ENCODE measurements at regions not wholly inside any gene's neighbourhood (a gene's known extent, or its start where the extent isn't known, plus 50 kb on each side); places are given as distances from the start of the nearest gene placed in this dataset.

DNA sequence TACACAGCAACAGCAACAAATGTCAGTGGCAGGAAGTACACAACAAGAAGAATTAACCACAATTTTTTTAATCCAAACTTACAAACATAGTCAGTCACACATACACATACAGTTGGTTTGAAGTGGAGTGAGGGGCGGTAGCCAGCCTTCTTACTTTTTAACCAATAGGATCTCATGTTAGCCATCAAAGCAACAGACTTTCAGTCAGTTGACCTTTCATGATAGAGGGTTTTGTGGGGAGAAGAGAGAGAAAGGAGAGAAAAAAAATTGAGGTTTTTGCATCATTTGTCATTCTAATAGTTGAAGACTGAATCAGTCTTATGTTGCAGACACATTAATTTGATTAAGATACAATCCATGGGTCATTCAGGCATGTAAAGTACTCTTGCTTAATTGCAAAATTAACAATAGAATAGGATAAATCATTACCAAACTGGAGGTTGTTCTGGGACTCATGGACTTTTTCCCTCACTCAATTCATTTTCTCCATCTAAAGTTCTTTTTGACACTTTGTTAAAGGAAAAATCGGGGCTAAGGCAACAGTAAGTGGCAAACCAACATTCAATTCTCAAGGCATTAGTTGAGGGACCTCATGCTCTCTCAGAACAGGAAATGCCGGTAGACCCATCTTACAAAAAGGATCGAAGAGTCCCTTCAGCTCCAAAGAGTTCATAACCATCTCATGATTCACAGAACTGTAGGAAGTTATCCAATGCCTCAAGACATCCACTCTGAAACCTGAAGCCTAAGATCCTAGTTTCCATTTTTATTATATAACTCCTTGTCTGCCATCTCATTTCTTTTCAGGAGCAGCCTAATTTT is 159.5 kb upstream of the LPP start:
- CTCF ChIA-PET, result no interaction called here
- Mint-ChIP-seq H3K36me3 (no peaks in the 10 kb centered on the region), H3K9me3 (peaks cover 0 to 6% (median 0%) of the 10 kb centered on the region in 3 donors), H3K4me3 (peak overlapping the region in 2 of 3 donors; percentile 32 to 68), H3K27ac (peak overlapping the region; percentile 79 to 86), H3K27me3 (no peaks in the 10 kb centered on the region), H3K4me1 (peaks cover 77 to 85% (median 79%) of the 10 kb centered on the region in 3 donors)
- no peak overlapping the region for H3K4me3 ChIP-seq (ENCODE audit: control insufficient read depth in 1 of 2, extremely low read depth in 1 of 2, low read length in 1 of 2)
- H3K4me1 ChIP-seq (ENCODE audit: control insufficient read depth in 1 of 2, extremely low read depth in 1 of 2, insufficient read depth in 2 of 2, low read length in 2 of 2), result peaks cover 26 to 37% of the 10 kb centered on the region in 2 experiments
- no peaks in the 10 kb centered on the region for H3K27me3 ChIP-seq (replicated peaks in 1 of 2; ENCODE audit: control insufficient read depth in 2 of 2, extremely low read depth in 1 of 2, insufficient read depth in 2 of 2, low read length in 1 of 2)
- POLR2A ChIA-PET, result no interaction called here
- no peaks in the 10 kb centered on the region for H3K36me3 ChIP-seq (ENCODE audit: control insufficient read depth in 2 of 2, extremely low read depth in 1 of 2, insufficient read depth in 1 of 2, low read length in 1 of 2)
- 44% methylated on average over 1 of the region's 4 CpGs for WGBS (ENCODE audit: insufficient coverage)
- no peaks in the 10 kb centered on the region for H3K9me3 ChIP-seq
- H3K27ac ChIP-seq (ENCODE audit: low read length), result peak overlapping the region; percentile 36
- ATAC-seq (replicated peaks in 1 of 4), result peak; percentile 80 to 88 (median 84)
- peak in 10 of 35 experiments; percentile 9 to 58 (median 23) for DNase-seq

DNA sequence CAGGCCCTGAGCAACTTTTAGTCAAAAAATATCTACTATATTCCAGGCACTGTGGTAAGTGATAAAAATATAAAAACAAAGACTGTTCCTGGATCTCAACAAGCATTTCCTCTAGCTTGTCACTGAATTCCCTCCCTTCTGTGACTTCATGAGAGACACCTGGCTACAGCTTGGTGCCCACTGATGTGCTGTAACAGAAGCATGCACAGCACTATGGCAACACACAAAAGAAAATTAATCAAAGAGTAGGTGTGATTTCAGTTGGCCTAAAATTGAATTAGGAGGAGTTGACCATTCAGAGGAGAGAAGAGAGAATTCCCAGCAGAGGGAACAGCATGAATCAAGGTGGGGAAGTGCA is 158.9 kb upstream of the LPP start:
- Histone ChIP-seq H3K4me1 (ENCODE audit: control insufficient read depth in 1 of 2, extremely low read depth in 1 of 2, insufficient read depth in 2 of 2, low read length in 2 of 2) (peaks cover 30 to 37% of the 10 kb centered on the region in 2 experiments), H3K27ac (ENCODE audit: low read length) (peak overlapping the region; percentile 36), H3K4me3 (ENCODE audit: control insufficient read depth in 1 of 2, extremely low read depth in 1 of 2, low read length in 1 of 2) (no peak overlapping the region), H3K9me3 (no peaks in the 10 kb centered on the region), H3K36me3 (ENCODE audit: control insufficient read depth in 2 of 2, extremely low read depth in 1 of 2, insufficient read depth in 1 of 2, low read length in 1 of 2) (no peaks in the 10 kb centered on the region), H3K27me3 (replicated peaks in 1 of 2; ENCODE audit: control insufficient read depth in 2 of 2, extremely low read depth in 1 of 2, insufficient read depth in 2 of 2, low read length in 1 of 2) (no peaks in the 10 kb centered on the region)
- Mint-ChIP-seq H3K27me3 (no peaks in the 10 kb centered on the region), H3K27ac (peak overlapping the region; percentile 79 to 86), H3K36me3 (no peaks in the 10 kb centered on the region), H3K4me3 (peak overlapping the region in 1 of 3 donors; percentile 68), H3K4me1 (peaks cover 83 to 87% (median 84%) of the 10 kb centered on the region in 3 donors), H3K9me3 (peaks cover 0 to 6% (median 0%) of the 10 kb centered on the region in 3 donors)
- DNase-seq (no peak), ATAC-seq (replicated peaks in 1 of 4) (no peak)
- ChIA-PET POLR2A (interaction anchor here in 1 of 2 donors (0.5 kb wide), 1 partner anchor 249 kb away, joined by 4 read pairs; no protein-coding TSS in a partner anchor), CTCF (no interaction called here)

DNA sequence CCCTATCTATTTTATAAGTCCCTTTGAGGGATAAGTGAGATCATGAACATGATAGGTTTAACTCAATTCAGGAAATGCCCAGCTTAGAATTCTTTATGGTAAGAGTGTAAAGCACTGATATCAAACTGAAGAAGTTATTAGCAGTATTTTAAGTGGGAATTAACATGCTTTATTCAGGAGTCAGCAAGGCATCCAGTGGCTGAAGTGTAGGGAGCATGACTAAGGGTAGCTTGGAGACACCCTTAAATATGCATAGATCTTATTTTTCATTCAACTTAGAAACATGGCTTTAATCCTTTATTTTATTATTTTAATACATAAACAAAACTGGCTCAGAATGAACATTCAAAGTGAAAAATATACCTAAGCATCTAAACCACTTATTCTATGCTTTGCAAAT is 158.3 kb upstream of the LPP start:
- Mint-ChIP-seq H3K27me3 (no peaks in the 10 kb centered on the region), H3K4me1 (peaks cover 86 to 87% (median 86%) of the 10 kb centered on the region in 3 donors), H3K9me3 (peaks cover 0 to 6% (median 0%) of the 10 kb centered on the region in 3 donors), H3K36me3 (no peaks in the 10 kb centered on the region), H3K27ac (no peak overlapping the region), H3K4me3 (no peak overlapping the region)
- Histone ChIP-seq H3K36me3 (ENCODE audit: control insufficient read depth in 2 of 2, extremely low read depth in 1 of 2, insufficient read depth in 1 of 2, low read length in 1 of 2) (no peaks in the 10 kb centered on the region), H3K27ac (ENCODE audit: low read length) (no peak overlapping the region), H3K4me1 (ENCODE audit: control insufficient read depth in 1 of 2, extremely low read depth in 1 of 2, insufficient read depth in 2 of 2, low read length in 2 of 2) (peaks cover 34 to 44% of the 10 kb centered on the region in 2 experiments), H3K4me3 (ENCODE audit: control insufficient read depth in 1 of 2, extremely low read depth in 1 of 2, low read length in 1 of 2) (no peak overlapping the region), H3K9me3 (no peaks in the 10 kb centered on the region), H3K27me3 (replicated peaks in 1 of 2; ENCODE audit: control insufficient read depth in 2 of 2, extremely low read depth in 1 of 2, insufficient read depth in 2 of 2, low read length in 1 of 2) (no peaks in the 10 kb centered on the region)
- POLR2A ChIA-PET, result interaction anchor here in 1 of 2 donors (0.5 kb wide), 1 partner anchor 250 kb away, joined by 4 read pairs; no protein-coding TSS in a partner anchor
- DNase-seq (no peak), ATAC-seq (replicated peaks in 1 of 4) (no peak)
- CTCF ChIA-PET, result interaction anchor here in 1 of 2 donors (0.6 to 0.9 kb wide), 3 partner anchors 18 to 255 kb away, joined by 4 read pairs; no protein-coding TSS in a partner anchor

DNA sequence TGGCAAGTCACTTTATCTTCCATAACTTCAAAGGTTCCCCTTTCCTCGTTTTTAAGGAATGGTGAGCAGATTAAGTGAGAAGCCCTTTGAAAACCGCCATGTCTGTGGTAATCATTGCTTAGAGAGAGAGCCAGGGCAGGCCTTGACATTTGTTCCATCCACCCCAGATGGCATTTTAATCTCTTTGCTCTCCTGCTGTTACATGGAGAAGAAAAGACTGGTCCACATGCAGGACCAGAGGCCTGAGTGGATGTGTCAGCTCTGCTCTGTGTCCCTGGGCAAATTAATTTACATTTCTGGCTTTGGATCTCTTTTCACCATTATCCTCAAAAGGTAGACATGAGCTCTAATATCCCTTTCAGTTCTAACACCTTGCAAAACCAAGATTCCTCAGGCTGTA is 157.3 kb upstream of the LPP start:
- no peak overlapping the region for H3K27ac ChIP-seq (ENCODE audit: low read length)
- Mint-ChIP-seq H3K36me3 (no peaks in the 10 kb centered on the region), H3K4me1 (peaks cover 87 to 89% (median 88%) of the 10 kb centered on the region in 3 donors), H3K9me3 (no peaks in the 10 kb centered on the region), H3K27me3 (no peaks in the 10 kb centered on the region), H3K4me3 (no peak overlapping the region), H3K27ac (peak overlapping the region in 1 of 2 donors; percentile 24)
- H3K4me1 ChIP-seq (ENCODE audit: control insufficient read depth in 1 of 2, extremely low read depth in 1 of 2, insufficient read depth in 2 of 2, low read length in 2 of 2), result peaks cover 35 to 51% of the 10 kb centered on the region in 2 experiments
- no peaks in the 10 kb centered on the region for H3K9me3 ChIP-seq
- CTCF ChIA-PET, result interaction anchor here in 1 of 2 donors (0.6 to 0.9 kb wide), 3 partner anchors 17 to 256 kb away, joined by 4 read pairs; no protein-coding TSS in a partner anchor
- DNase-seq (no peak), ATAC-seq (replicated peaks in 1 of 4) (no peak)
- POLR2A ChIA-PET, result no interaction called here
- H3K4me3 ChIP-seq (ENCODE audit: control insufficient read depth in 1 of 2, extremely low read depth in 1 of 2, low read length in 1 of 2), result no peak overlapping the region
- no CpG with 5 or more reads among the region's 2 CpGs for WGBS (ENCODE audit: insufficient coverage)
- H3K36me3 ChIP-seq (ENCODE audit: control insufficient read depth in 2 of 2, extremely low read depth in 1 of 2, insufficient read depth in 1 of 2, low read length in 1 of 2), result no peaks in the 10 kb centered on the region
- no peaks in the 10 kb centered on the region for H3K27me3 ChIP-seq (replicated peaks in 1 of 2; ENCODE audit: control insufficient read depth in 2 of 2, extremely low read depth in 1 of 2, insufficient read depth in 2 of 2, low read length in 1 of 2)

DNA sequence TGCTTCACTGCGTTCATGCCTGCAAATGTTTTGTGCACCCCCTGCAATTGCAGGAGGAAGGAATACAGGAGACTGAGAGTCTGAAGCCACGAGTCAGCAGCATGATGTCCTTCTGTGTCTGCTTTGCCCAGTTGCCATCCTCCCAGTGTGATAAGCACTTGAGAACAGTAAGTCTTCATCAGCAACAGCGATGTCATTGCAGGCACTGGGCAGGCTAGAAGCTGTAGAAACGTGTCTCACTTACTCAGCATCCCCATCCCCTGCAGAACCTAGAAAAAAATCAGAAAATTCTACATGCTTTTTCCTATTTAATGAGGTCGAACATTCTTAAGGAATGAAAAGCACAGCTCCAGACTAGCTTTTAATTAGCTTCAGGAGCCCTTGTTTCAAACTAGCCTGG is 156.5 kb upstream of the LPP start:
- Mint-ChIP-seq H3K27ac (peak overlapping the region in 1 of 2 donors; percentile 12), H3K4me1 (peaks cover 91 to 95% (median 93%) of the 10 kb centered on the region in 3 donors), H3K4me3 (no peak overlapping the region), H3K9me3 (no peaks in the 10 kb centered on the region), H3K36me3 (no peaks in the 10 kb centered on the region), H3K27me3 (no peaks in the 10 kb centered on the region)
- peaks cover 35 to 51% of the 10 kb centered on the region in 2 experiments for H3K4me1 ChIP-seq (ENCODE audit: control insufficient read depth in 1 of 2, extremely low read depth in 1 of 2, insufficient read depth in 2 of 2, low read length in 2 of 2)
- no peaks in the 10 kb centered on the region for H3K27me3 ChIP-seq (replicated peaks in 1 of 2; ENCODE audit: control insufficient read depth in 2 of 2, extremely low read depth in 1 of 2, insufficient read depth in 2 of 2, low read length in 1 of 2)
- ATAC-seq (replicated peaks in 1 of 4), result no peak
- H3K36me3 ChIP-seq (ENCODE audit: control insufficient read depth in 2 of 2, extremely low read depth in 1 of 2, insufficient read depth in 1 of 2, low read length in 1 of 2), result no peaks in the 10 kb centered on the region
- POLR2A ChIA-PET, result no interaction called here
- no peak overlapping the region for H3K27ac ChIP-seq (ENCODE audit: low read length)
- H3K4me3 ChIP-seq (ENCODE audit: control insufficient read depth in 1 of 2, extremely low read depth in 1 of 2, low read length in 1 of 2), result no peak overlapping the region
- no peak for DNase-seq
- WGBS (ENCODE audit: insufficient coverage), result 94% methylated on average over 5 of the region's 5 CpGs
- CTCF ChIA-PET, result no interaction called here
- no peaks in the 10 kb centered on the region for H3K9me3 ChIP-seq

DNA sequence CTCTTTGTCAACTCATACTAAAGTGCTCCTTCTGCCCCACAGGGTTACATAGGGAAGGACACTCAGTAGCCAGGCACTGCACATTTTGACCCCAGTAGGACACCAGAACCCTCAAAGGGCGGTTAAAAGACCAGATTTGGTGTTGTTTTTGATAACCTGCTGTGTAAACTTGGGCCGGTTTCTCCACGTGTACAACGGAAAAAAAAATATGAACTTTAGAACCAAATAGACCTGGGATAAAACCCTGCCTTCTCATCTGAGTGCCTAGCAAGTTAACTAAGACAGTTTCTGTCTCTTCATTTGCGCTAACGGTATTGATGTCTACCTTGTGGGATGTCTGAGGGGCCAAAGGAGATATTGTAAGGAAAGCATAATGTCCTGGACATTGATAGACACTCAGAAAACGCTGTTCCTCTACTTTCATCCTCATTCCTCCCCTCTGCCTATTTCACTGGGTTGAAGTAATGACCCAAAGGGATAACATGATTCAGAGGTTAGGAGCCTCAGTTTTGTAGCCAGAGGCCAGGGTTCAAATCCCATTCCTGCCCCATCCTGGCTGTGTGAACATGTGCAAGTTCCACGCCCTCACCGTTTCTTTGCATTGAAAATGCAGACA is 155.9 kb upstream of the LPP start:
- CTCF ChIA-PET, result no interaction called here
- Mint-ChIP-seq H3K4me1 (peaks cover 91% of the 10 kb centered on the region in 3 donors), H3K9me3 (no peaks in the 10 kb centered on the region), H3K27ac (peak overlapping the region; percentile 6 to 82), H3K4me3 (peak overlapping the region in 1 of 3 donors; percentile 52), H3K36me3 (no peaks in the 10 kb centered on the region), H3K27me3 (no peaks in the 10 kb centered on the region)
- DNase-seq (no peak), ATAC-seq (replicated peaks in 1 of 4) (no peak)
- Histone ChIP-seq H3K4me3 (ENCODE audit: control insufficient read depth in 1 of 2, extremely low read depth in 1 of 2, low read length in 1 of 2) (no peak overlapping the region), H3K4me1 (ENCODE audit: control insufficient read depth in 1 of 2, extremely low read depth in 1 of 2, insufficient read depth in 2 of 2, low read length in 2 of 2) (peaks cover 35 to 50% of the 10 kb centered on the region in 2 experiments), H3K9me3 (no peaks in the 10 kb centered on the region), H3K27me3 (replicated peaks in 1 of 2; ENCODE audit: control insufficient read depth in 2 of 2, extremely low read depth in 1 of 2, insufficient read depth in 2 of 2, low read length in 1 of 2) (no peaks in the 10 kb centered on the region), H3K27ac (ENCODE audit: low read length) (no peak overlapping the region), H3K36me3 (ENCODE audit: control insufficient read depth in 2 of 2, extremely low read depth in 1 of 2, insufficient read depth in 1 of 2, low read length in 1 of 2) (no peaks in the 10 kb centered on the region)
- WGBS (ENCODE audit: insufficient coverage), result 93% methylated on average over 4 of the region's 9 CpGs
- POLR2A ChIA-PET, result no interaction called here

All from T-cell (primary cell).